Subcutaneous abdominal adipose tissue (tissue), 5 donors: ENCODE measurements at regions not wholly inside any gene's neighbourhood (a gene's known extent, or its start where the extent isn't known, plus 50 kb on each side); places are given as distances from the start of the nearest gene placed in this dataset.
"Not testable (repeated sequence)": the region's sequence is repeated elsewhere in the genome, so short reads cannot be mapped to it uniquely, and the experiment has no call there.

Experiments
- H3K27ac ChIP-seq: one replicate; pipeline ENCODE4 v1.7.0; 2013; ENCODE audit warnings: low read depth, mild to moderate bottlenecking, inconsistent platforms, low read length, moderate library complexity
- H3K27me3 ChIP-seq, 5 donors: one replicate each; pipeline ENCODE4 v1.7.0; 2013; ENCODE audit warnings: low read length in 5 of 5, inconsistent platforms in 1 of 5; ENCODE audit not compliant: control insufficient read depth in 5 of 5, insufficient read depth in 4 of 5
- H3K36me3 ChIP-seq, 5 donors: one replicate each; pipeline ENCODE4 v1.7.0; 2013; ENCODE audit warnings: low read length in 5 of 5; ENCODE audit not compliant: control insufficient read depth in 5 of 5, insufficient read depth in 5 of 5
- H3K4me1 ChIP-seq, 5 donors: one replicate each; pipeline ENCODE4 v1.7.0; 2013; ENCODE audit warnings: low read length in 5 of 5, mild to moderate bottlenecking in 3 of 5, moderate library complexity in 1 of 5; ENCODE audit not compliant: control insufficient read depth in 5 of 5, insufficient read depth in 5 of 5
- H3K4me3 ChIP-seq, 5 donors: one replicate each; pipeline ENCODE4 v1.7.0; 2013; ENCODE audit warnings: low read length in 5 of 5, low read depth in 1 of 5
- H3K9ac ChIP-seq, 5 donors: one replicate each; pipeline ENCODE4 v1.7.0; 2013; ENCODE audit warnings: low read length in 5 of 5, mild to moderate bottlenecking in 4 of 5, moderate library complexity in 3 of 5
- H3K9me3 ChIP-seq, 5 donors: one replicate each; pipeline ENCODE4 v1.7.0; 2013; ENCODE audit warnings: low read length in 5 of 5; ENCODE audit not compliant: control insufficient read depth in 5 of 5
- donor health status: healthy.
- donor health status: healthy.
- donor health status: healthy.
- donor health status: healthy.
- donor health status: healthy.

DNA sequence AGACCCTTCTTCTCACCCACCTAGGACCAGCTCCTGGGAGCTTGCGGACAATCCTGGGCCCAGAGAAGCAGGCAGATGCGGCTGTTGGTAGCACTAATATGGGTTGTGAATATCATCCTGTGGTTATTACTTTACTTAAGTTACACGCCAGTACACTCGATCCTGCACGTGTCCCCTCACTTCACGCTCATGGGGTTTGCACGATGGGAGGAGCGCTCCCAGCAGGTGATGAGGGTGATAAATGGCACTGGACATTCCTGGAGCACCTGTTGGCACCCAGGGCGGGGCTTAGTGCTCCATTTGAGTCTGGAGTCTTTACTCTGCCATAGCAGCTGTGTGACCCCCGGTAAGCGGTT lies 335.1 kb downstream of the PREX1 start:
- Histone ChIP-seq H3K9ac (no peak overlapping the region), H3K9me3 (no peaks in the 10 kb centered on the region), H3K27ac (no peak overlapping the region), H3K36me3 (no peaks in the 10 kb centered on the region), H3K4me1 (no peaks in the 10 kb centered on the region), H3K4me3 (no peak overlapping the region), H3K27me3 (peaks cover 0 to 17% (median 12%) of the 10 kb centered on the region in 5 donors)

DNA sequence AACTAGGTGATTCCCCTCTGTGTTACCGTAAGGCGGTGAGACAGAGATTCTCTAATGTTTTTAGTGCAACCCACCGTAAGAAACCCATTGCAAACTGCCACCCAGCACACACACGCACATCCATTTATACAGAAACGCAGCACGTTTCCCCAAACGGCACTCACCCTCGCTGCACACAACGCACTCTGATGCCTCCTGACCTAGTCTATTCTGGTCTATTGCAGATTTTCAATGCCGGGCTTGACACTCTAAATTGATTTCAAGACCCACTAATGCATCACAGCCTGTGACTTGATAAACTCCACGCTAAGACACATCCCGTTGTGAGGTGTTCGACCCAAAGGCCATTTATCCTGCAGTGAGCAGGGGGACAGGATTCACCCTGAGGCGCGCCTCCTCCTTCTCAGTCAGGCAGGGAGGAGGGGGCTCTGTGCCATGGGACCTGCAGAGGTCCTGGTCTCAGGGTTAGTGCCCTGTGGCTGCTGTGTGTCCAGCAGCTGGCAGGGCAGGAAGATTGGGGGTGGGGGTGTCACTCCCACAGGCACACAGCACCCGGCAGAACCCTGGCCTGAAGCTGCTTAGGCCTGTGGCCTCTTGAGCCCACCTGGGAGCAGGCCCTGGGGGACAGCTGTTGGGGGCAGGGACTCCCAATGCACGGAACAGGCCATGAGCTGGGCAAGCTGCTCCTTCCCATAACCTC lies 335.6 kb downstream of the PREX1 start:
- Histone ChIP-seq H3K4me3 (no peak overlapping the region), H3K27ac (no peak overlapping the region), H3K9ac (no peak overlapping the region), H3K36me3 (no peaks in the 10 kb centered on the region), H3K9me3 (no peaks in the 10 kb centered on the region), H3K27me3 (peaks cover 0 to 21% (median 14%) of the 10 kb centered on the region in 5 donors), H3K4me1 (no peaks in the 10 kb centered on the region)

DNA sequence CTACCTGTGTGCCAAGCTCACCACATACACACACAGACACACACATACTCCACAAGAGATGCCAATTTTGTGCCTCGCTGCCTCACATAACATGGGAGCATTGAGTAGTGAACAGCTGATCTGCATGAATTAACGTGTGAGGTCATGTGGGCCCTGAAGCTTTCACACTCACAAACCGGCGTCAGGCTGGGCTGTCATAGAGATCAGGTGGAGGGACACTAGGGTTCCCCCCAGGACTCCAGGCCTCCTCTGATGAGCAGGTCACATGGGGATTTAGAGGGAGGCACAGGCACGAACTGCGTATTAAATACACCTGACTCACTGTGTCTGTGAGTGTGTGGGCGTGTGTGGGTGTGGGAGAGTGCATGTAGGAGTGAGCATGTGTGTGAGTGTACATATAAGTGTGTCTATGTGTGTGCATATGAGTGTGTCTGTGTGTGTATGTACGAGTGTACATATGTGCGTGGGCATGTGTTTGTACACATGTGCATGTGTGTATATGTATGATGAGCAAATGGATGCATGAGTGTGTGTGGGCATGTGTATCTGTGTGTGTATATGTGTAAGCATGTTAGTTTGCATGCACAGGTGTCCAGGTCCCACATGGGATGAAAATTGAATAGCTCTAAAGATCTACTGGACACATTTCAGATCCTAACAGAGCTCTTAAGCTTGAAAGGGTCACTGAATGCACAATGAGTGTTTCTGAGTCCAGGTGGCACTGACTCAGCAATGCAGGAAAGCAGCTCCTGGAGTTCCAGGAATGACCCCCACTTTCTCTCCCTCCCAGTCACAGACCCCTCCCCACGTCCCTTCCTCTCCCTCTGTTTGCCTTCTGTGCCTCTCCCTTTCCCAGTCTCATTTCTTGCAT lies 336.6 kb downstream of the PREX1 start:
- Histone ChIP-seq H3K27ac (no peak overlapping the region), H3K4me3 (no peak overlapping the region), H3K27me3 (peaks cover 0 to 21% (median 14%) of the 10 kb centered on the region in 5 donors), H3K9ac (no peak overlapping the region), H3K9me3 (no peaks in the 10 kb centered on the region), H3K36me3 (no peaks in the 10 kb centered on the region), H3K4me1 (no peaks in the 10 kb centered on the region)

GRCh38 chr20:48490341-48490740 lies 337.5 kb downstream of the PREX1 start:
- H3K36me3 ChIP-seq, H3K9me3 ChIP-seq, H3K9ac ChIP-seq, H3K4me1 ChIP-seq, H3K4me3 ChIP-seq, H3K27ac ChIP-seq: not testable (repeated sequence)
- peaks cover 0 to 24% (median 14%) of the 10 kb centered on the region in 5 donors for H3K27me3 ChIP-seq

GRCh38 chr20:48489656-48490055 lies 338.1 kb downstream of the PREX1 start:
- Histone ChIP-seq H3K27me3 (peaks cover 0 to 24% (median 15%) of the 10 kb centered on the region in 5 donors), H3K4me1 (no peaks in the 10 kb centered on the region), H3K4me3 (no peak overlapping the region), H3K9ac (no peak overlapping the region), H3K27ac (no peak overlapping the region), H3K36me3 (no peaks in the 10 kb centered on the region), H3K9me3 (no peaks in the 10 kb centered on the region)

DNA sequence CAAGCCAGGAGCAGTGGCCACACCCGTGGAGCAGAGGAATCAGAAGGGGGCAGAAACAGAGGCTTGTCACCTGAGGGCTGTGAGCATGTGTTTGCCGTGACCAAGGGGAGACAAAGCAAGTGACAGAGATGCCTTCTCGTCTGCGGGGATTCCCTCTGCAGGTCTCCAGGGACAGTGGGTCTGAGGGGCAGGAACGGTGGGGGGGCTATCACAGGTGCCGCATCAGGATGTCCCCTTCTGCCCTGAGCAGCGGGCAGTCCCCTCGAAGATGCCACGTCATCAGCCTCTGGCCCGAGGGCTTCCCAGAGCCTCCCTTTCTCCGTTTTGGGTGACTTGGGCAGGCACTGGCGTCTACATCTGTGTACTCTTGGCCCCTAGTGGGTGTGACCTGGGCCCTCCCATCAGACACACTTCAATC lies 338.7 kb downstream of the PREX1 start:
- Histone ChIP-seq H3K4me3 (no peak overlapping the region), H3K9ac (no peak overlapping the region), H3K36me3 (no peaks in the 10 kb centered on the region), H3K27me3 (peaks cover 0 to 24% (median 15%) of the 10 kb centered on the region in 5 donors), H3K9me3 (no peaks in the 10 kb centered on the region), H3K27ac (no peak overlapping the region), H3K4me1 (no peaks in the 10 kb centered on the region)

DNA sequence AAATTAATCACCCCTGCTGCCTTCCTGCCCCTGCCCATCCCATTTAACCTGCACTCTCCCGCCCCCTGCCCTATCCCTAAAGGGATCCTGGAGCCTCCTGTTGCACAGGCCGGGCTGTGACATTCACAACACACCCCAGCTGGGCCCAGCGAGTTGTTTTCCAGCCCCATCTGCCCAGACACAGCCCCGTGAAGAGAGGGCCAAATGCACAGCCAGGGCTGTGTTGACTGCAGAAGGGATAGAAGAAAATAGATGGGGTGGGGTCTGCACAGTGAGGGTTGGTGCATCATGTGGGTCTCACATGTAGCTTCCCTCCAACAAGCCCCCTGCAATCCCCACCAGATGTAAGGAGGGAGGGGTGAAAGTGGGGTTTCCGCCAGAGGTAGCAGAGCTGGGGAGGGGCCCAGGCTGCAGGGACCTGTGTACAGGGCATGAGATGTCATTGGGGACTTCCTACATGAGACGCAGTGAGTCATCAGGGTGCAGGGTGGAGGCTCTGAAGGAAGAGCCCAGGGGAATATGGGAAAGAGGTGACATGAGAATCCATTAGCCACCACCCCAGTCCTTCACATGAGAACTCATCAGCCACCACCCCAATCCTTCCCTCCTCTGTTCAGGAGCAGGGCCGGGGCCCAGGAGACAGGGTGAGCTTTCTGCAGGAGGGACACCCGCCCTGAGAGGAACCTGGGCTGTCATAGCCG lies 339.3 kb downstream of the PREX1 start:
- H3K36me3 ChIP-seq, H3K9ac ChIP-seq, H3K9me3 ChIP-seq, H3K27ac ChIP-seq, H3K4me3 ChIP-seq, H3K4me1 ChIP-seq: not testable (repeated sequence)
- peaks cover 0 to 25% (median 15%) of the 10 kb centered on the region in 5 donors for H3K27me3 ChIP-seq

DNA sequence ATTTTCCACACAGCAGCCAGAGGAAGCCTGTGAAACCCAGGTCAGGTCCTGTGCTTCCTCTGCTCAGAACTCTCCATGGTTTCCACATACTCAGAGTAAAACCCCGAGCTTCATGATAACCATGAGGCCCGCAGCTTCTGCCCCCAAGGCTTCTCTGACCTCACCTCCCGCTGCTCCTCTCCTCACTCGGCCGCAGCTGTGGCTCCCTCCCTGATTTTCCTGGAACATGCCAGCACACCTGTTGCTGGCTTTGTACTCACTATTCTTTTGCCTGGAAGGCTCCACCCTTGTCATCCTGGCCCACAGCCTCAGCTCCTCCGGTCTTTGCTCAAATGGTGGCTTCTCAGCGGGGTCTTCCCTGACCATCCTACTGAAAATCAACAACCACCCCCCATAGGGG lies 341.7 kb downstream of the PREX1 start:
- Histone ChIP-seq H3K36me3 (no peaks in the 10 kb centered on the region), H3K27me3 (peaks cover 2 to 19% (median 15%) of the 10 kb centered on the region in 5 donors), H3K27ac (no peak overlapping the region), H3K4me1 (no peaks in the 10 kb centered on the region), H3K9ac (no peak overlapping the region), H3K4me3 (no peak overlapping the region), H3K9me3 (no peaks in the 10 kb centered on the region)

- H3K36me3 ChIP-seq, H3K27ac ChIP-seq, H3K4me3 ChIP-seq, H3K4me1 ChIP-seq, H3K9me3 ChIP-seq, H3K9ac ChIP-seq: not testable (repeated sequence)
- H3K27me3 ChIP-seq = peaks cover 11 to 28% (median 19%) of the 10 kb centered on the region in 5 donors
Measured at GRCh38 chr20:48485153-48485552, 342.6 kb downstream of the PREX1 start.
